Stomach (tissue), 8 donors: ENCODE measurements at regions not wholly inside any gene's neighbourhood (a gene's known extent, or its start where the extent isn't known, plus 50 kb on each side); places are given as distances from the start of the nearest gene placed in this dataset.

ENCODE experiments used
- DNase-seq, 2 donors: peaks; one replicate each; pipeline versions ENCODE4 v3.0.0 to v3.0.0-alpha.2; 2013 to 2019
- H3K27ac ChIP-seq, 5 donors: fragments of 200-600 bp in 4 of 5; sonication (generic) in 4 of 5; one replicate each; pipeline ENCODE4 v1.5.1; 2013 to 2019; ENCODE audit warnings: mild to moderate bottlenecking in 1 of 5, moderate library complexity in 1 of 5
- H3K27me3 ChIP-seq, 3 donors: fragments of 200-600 bp; sonication (generic); one replicate each; pipeline ENCODE4 v1.5.1; 2017 to 2019; ENCODE audit warnings: mixed run types in 1 of 3
- H3K36me3 ChIP-seq, 4 donors: fragments of 200-600 bp; sonication (generic); 1 replicate in 3 of 4; 2 replicates in 1 of 4; pipeline ENCODE4 v1.5.1; 2016 to 2019
- H3K4me1 ChIP-seq, 4 donors: fragments of 200-600 bp; sonication (generic); one replicate each; pipeline ENCODE4 v1.5.1; 2016 to 2019
- H3K4me3 ChIP-seq, 4 donors: fragments of 200-600 bp; sonication (generic) in 3 of 4; one replicate each; pipeline ENCODE4 v1.5.1; 2016 to 2019; ENCODE audit warnings: mild to moderate bottlenecking in 1 of 4
- H3K9me3 ChIP-seq, 4 donors: fragments of 200-600 bp; sonication (generic); one replicate each; pipeline ENCODE4 v1.5.1; 2016 to 2019
- EP300 ChIP-seq: sonication (generic); formaldehyde crosslinking; IDR thresholded peaks from one replicate; pipeline ENCODE4 v1.6.1; 2017; ENCODE audit warnings: antibody characterized with exemption
- POLR2A ChIP-seq, 4 donors: fragments of 450-650 bp; IDR thresholded peaks; one replicate each; pipeline ENCODE4 v1.6.1; 2016; ENCODE audit warnings: antibody characterized with exemption in 4 of 4, control low read depth in 2 of 4, mild to moderate bottlenecking in 1 of 4, moderate library complexity in 1 of 4
- POLR2AphosphoS5 ChIP-seq, 3 donors: sonication (generic); formaldehyde crosslinking; IDR thresholded peaks; one replicate each; pipeline ENCODE4 v1.6.1; 2016; ENCODE audit warnings: antibody characterized with exemption in 3 of 3
- WGBS, 5 donors: extraction: QIAGEN DNeasy Blood & Tissue Kit in 3 of 5; methylation state at CpG; one replicate each; pipeline versions ENCODE4 v1.1.5 to v1.1.7; 2013 to 2018; 5-methylcytosine and 5-hydroxymethylcytosine counted together
- intact Hi-C: fragments of 100-400 bp; cut with DNase I; formaldehyde crosslinking; loops from one replicate; pipeline ENCODE4 v1.15.1; 2023; ENCODE audit warnings: low total_unique reads
- TF ChIP-seq, protein P1 (sequence below), 7 experiments: fragments of 450-650 bp in 4 of 7; fragments of 200-600 bp in 3 of 7; sonication (generic) in 3 of 7; IDR thresholded peaks; one replicate each; pipeline ENCODE4 v1.5.1; 2016 to 2019; ENCODE audit warnings: antibody characterized with exemption in 7 of 7, control low read depth in 2 of 7, mild to moderate bottlenecking in 1 of 7
- donor health status: healthy with polysubstance abuse.
- donor health status: Bipolar disorder and iron deficiency.
- donor health status: healthy.

- Histone ChIP-seq H3K36me3 (no peaks in the 10 kb centered on the region), H3K27ac (no peak overlapping the region), H3K27me3 (no peaks in the 10 kb centered on the region), H3K4me3 (no peak overlapping the region), H3K4me1 (peaks cover 0 to 8% (median 0%) of the 10 kb centered on the region in 4 donors), H3K9me3 (no peaks in the 10 kb centered on the region)
- no peak for TF ChIP-seq POLR2A (IDR thresholded peaks at IDR 0.05)
- TF ChIP-seq POLR2AphosphoS5 (IDR thresholded peaks at IDR 0.05), result no peak
- TF ChIP-seq, protein P1, sequence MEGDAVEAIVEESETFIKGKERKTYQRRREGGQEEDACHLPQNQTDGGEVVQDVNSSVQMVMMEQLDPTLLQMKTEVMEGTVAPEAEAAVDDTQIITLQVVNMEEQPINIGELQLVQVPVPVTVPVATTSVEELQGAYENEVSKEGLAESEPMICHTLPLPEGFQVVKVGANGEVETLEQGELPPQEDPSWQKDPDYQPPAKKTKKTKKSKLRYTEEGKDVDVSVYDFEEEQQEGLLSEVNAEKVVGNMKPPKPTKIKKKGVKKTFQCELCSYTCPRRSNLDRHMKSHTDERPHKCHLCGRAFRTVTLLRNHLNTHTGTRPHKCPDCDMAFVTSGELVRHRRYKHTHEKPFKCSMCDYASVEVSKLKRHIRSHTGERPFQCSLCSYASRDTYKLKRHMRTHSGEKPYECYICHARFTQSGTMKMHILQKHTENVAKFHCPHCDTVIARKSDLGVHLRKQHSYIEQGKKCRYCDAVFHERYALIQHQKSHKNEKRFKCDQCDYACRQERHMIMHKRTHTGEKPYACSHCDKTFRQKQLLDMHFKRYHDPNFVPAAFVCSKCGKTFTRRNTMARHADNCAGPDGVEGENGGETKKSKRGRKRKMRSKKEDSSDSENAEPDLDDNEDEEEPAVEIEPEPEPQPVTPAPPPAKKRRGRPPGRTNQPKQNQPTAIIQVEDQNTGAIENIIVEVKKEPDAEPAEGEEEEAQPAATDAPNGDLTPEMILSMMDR (IDR thresholded peaks at IDR 0.05), result no peak
- TF ChIP-seq EP300, result no peak
- WGBS, 5 donors, result 59 to 74% (median 68%) methylated on average over 1 of the region's 1 CpG
- DNase-seq, result no peak
- intact Hi-C loops, result no loop called here
These were observed 292.4 kb downstream of the CENPW start for GRCh38 chr6:126632271-126632670.

GRCh38 chr6:126633373-126633772 is 293.5 kb downstream of the CENPW start:
- Histone ChIP-seq H3K27me3 (no peaks in the 10 kb centered on the region), H3K4me3 (no peak overlapping the region), H3K36me3 (no peaks in the 10 kb centered on the region), H3K9me3 (no peaks in the 10 kb centered on the region), H3K4me1 (peaks cover 0 to 8% (median 0%) of the 10 kb centered on the region in 4 donors), H3K27ac (no peak overlapping the region)
- intact Hi-C loops, result no loop called here
- TF ChIP-seq, protein P1 (IDR thresholded peaks at IDR 0.05), result no peak
- no peak for TF ChIP-seq POLR2A (IDR thresholded peaks at IDR 0.05)
- no peak for TF ChIP-seq POLR2AphosphoS5 (IDR thresholded peaks at IDR 0.05)
- no peak for TF ChIP-seq EP300
- peak in 1 of 2 donors; percentile 53 for DNase-seq
- WGBS, 5 donors, result 62 to 71% (median 66%) methylated on average over 1 of the region's 1 CpG

DNA sequence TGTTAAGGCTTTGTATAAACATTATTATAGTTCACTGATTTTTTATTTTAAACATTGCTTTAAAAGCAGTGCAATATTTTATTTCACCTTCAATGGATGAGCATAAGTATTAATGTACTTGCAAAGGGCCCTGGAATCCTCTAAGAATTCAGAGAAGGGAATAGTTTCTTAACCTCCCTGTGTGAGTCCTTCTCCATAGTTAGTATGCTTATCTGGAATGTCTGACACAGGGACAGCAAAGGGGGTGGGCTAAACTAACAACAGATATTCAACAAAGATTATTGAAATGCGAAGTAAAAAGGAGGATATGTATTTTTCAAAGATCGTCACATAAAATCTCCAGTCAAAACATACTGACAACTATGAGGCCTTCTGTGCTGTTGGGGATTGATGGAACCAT is 300.4 kb downstream of the CENPW start:
- Histone ChIP-seq H3K9me3 (no peaks in the 10 kb centered on the region), H3K27ac (no peak overlapping the region), H3K27me3 (no peaks in the 10 kb centered on the region), H3K4me1 (no peaks in the 10 kb centered on the region), H3K4me3 (no peak overlapping the region), H3K36me3 (no peaks in the 10 kb centered on the region)
- intact Hi-C loops, result no loop called here
- no peak for DNase-seq
- 70 to 78% (median 72%) methylated on average over 2 of the region's 2 CpGs for WGBS, 5 donors
- TF ChIP-seq EP300 (no peak), POLR2A (IDR thresholded peaks at IDR 0.05) (no peak), POLR2AphosphoS5 (IDR thresholded peaks at IDR 0.05) (no peak)
- TF ChIP-seq, protein P1 (IDR thresholded peaks at IDR 0.05), result no peak

- no peak for DNase-seq
- no peaks in the 10 kb centered on the region for H3K9me3 ChIP-seq
- no peaks in the 10 kb centered on the region for H3K4me1 ChIP-seq
- no peak overlapping the region for H3K27ac ChIP-seq
- TF ChIP-seq POLR2A (IDR thresholded peaks at IDR 0.05), result no peak
- TF ChIP-seq, protein P1 (IDR thresholded peaks at IDR 0.05), result no peak
- no peak for TF ChIP-seq EP300
- no peak for TF ChIP-seq POLR2AphosphoS5 (IDR thresholded peaks at IDR 0.05)
- H3K36me3 ChIP-seq, result no peaks in the 10 kb centered on the region
- H3K4me3 ChIP-seq, result no peak overlapping the region
- intact Hi-C loops, result no loop called here
- no peaks in the 10 kb centered on the region for H3K27me3 ChIP-seq
These were observed 301.0 kb downstream of the CENPW start for GRCh38 chr6:126640921-126641320.
